CD4-positive, alpha-beta T cell treated with Interleukin-17A for 1 hour (primary cell): ENCODE measurements at regions not wholly inside any gene's neighbourhood (a gene's known extent, or its start where the extent isn't known, plus 50 kb on each side); places are given as distances from the start of the nearest gene placed in this dataset.
"Not testable (repeated sequence)": the region's sequence is repeated elsewhere in the genome, so short reads cannot be mapped to it uniquely, and the experiment has no call there.

Experiments used
- DNase-seq: peaks from one replicate; pipeline ENCODE4 v3.0.0-alpha.2; 2020

- DNase-seq: no peak
Measured at GRCh38 chr21:17372200-17372599, 140.6 kb upstream of the CXADR start.

- DNase-seq: no peak
Measured at GRCh38 chr21:17386498-17386897, 126.3 kb upstream of the CXADR start.

- peak; percentile 71 for DNase-seq
Measured at GRCh38 chr21:17387030-17387617, 125.7 kb upstream of the CXADR start.

- no peak for DNase-seq
Measured at GRCh38 chr21:17388226-17388625, 124.6 kb upstream of the CXADR start.

GRCh38 chr21:17389311-17389710 is 123.5 kb upstream of the CXADR start:
- DNase-seq: no peak

GRCh38 chr21:17390569-17390968 is 122.3 kb upstream of the CXADR start:
- no peak for DNase-seq

- DNase-seq: no peak
Measured at GRCh38 chr21:17391811-17392340, 121.0 kb upstream of the CXADR start.

- no peak for DNase-seq
Measured at GRCh38 chr21:17393413-17393812, 119.4 kb upstream of the CXADR start.

- no peak for DNase-seq
Measured at GRCh38 chr21:17396948-17397347, 115.9 kb upstream of the CXADR start.

GRCh38 chr21:17397703-17398102 is 115.1 kb upstream of the CXADR start:
- DNase-seq: no peak

GRCh38 chr21:17398954-17399353 is 113.9 kb upstream of the CXADR start:
- not testable (repeated sequence) for DNase-seq

- no peak for DNase-seq
Measured at GRCh38 chr21:17402937-17403336, 109.9 kb upstream of the CXADR start.

GRCh38 chr21:17406202-17406601 is 106.6 kb upstream of the CXADR start:
- no peak for DNase-seq

- DNase-seq: no peak
Measured at GRCh38 chr21:17414766-17415165, 98.1 kb upstream of the CXADR start.

- DNase-seq: no peak
Measured at GRCh38 chr21:17416139-17416538, 96.7 kb upstream of the CXADR start.

GRCh38 chr21:17422931-17423330 is 89.9 kb upstream of the CXADR start:
- no peak for DNase-seq

- DNase-seq: no peak
Measured at GRCh38 chr21:17427157-17427556, 85.7 kb upstream of the CXADR start.

- DNase-seq: no peak
Measured at GRCh38 chr21:17427831-17428483, 84.9 kb upstream of the CXADR start.

GRCh38 chr21:17428484-17428869 is 84.4 kb upstream of the CXADR start:
- no peak for DNase-seq

GRCh38 chr21:17428980-17429379 is 83.9 kb upstream of the CXADR start:
- no peak for DNase-seq

GRCh38 chr21:17429936-17430335 is 82.9 kb upstream of the CXADR start:
- no peak for DNase-seq

GRCh38 chr21:17432732-17433057 is 80.1 kb upstream of the CXADR start:
- no peak for DNase-seq

GRCh38 chr21:17433730-17434129 is 79.1 kb upstream of the CXADR start:
- no peak for DNase-seq

- DNase-seq: no peak
Measured at GRCh38 chr21:17435565-17436543, 77.0 kb upstream of the CXADR start.
